SU-DHL-6 (cell line): ENCODE measurements at regions not wholly inside any gene's neighbourhood (a gene's known extent, or its start where the extent isn't known, plus 50 kb on each side); places are given as distances from the start of the nearest gene placed in this dataset.

Experiments used
- CTCF ChIP-seq: fragments of 200-600 bp; sonication (generic); IDR thresholded peaks from one replicate; pipeline ENCODE4 v1.5.1; 2017; ENCODE audit warnings: antibody characterized with exemption, mild to moderate bottlenecking, low read length, moderate library complexity; ENCODE audit not compliant: insufficient read depth, poor library complexity, severe bottlenecking
- EZH2phosphoT487 ChIP-seq: fragments of 200-600 bp; sonication (generic), shearing (Covaris generic); conservative IDR thresholded peaks from 2 replicates; pipeline ENCODE4 v1.6.1; 2018; ENCODE audit warnings: mild to moderate bottlenecking, antibody characterized with exemption, low read length, moderate library complexity, mixed read lengths

- TF ChIP-seq EZH2phosphoT487 (no peak), CTCF (no peak)
Measured at GRCh38 chr6:21965953-21966539, 330.8 kb downstream of the PRL start.
